WTC11 (cell line): ENCODE measurements at regions not wholly inside any gene's neighbourhood (a gene's known extent, or its start where the extent isn't known, plus 50 kb on each side); places are given as distances from the start of the nearest gene placed in this dataset.

Source experiments
- ATAC-seq: fragments of 200-7000 bp; cut with Tn5 transposase; 2 replicates; pipeline ENCODE4 v1.10.0; 2021; ENCODE audit warnings: mild to moderate bottlenecking, moderate library complexity
- CTCF ChIA-PET: fragments of 300-600 bp; sonication (Branson Sonifier 250); formaldehyde crosslinking; loops from one replicate; lab custom pipeline; 2021; ENCODE audit warnings: antibody characterized with exemption; lab: Charles Lee
- POLR2A ChIA-PET: fragments of 350-600 bp; sonication (Branson Sonifier 250); formaldehyde crosslinking; loops from one replicate; lab custom pipeline; 2021; ENCODE audit warnings: antibody characterized with exemption; lab: Charles Lee
- DNase-seq: peaks from one replicate; pipeline ENCODE4 v3.0.0; 2021; ENCODE audit warnings: low spot score
- H3K27ac Mint-ChIP-seq: 2 replicates; pipeline ENCODE4 v1.8.0; 2021; ENCODE audit warnings: mixed read lengths
- H3K27me3 Mint-ChIP-seq: 2 replicates; pipeline ENCODE4 v1.8.0; 2021; ENCODE audit warnings: low read depth, mild to moderate bottlenecking, moderate library complexity, mixed read lengths
- H3K36me3 Mint-ChIP-seq: 2 replicates; pipeline ENCODE4 v1.8.0; 2021; ENCODE audit warnings: mixed read lengths
- H3K4me1 Mint-ChIP-seq: 2 replicates; pipeline ENCODE4 v1.8.0; 2022; ENCODE audit warnings: mixed read lengths
- H3K4me3 Mint-ChIP-seq: 2 replicates; pipeline ENCODE4 v1.8.0; 2021; ENCODE audit warnings: mild to moderate bottlenecking, moderate library complexity, mixed read lengths
- H3K9me3 Mint-ChIP-seq: 2 replicates; pipeline ENCODE4 v1.8.0; 2021; ENCODE audit warnings: mixed read lengths
- CREB1 ChIP-seq: sonication (generic); formaldehyde crosslinking; IDR thresholded peaks from 2 replicates; pipeline ENCODE4 v1.8.0; 2023; ENCODE audit warnings: mild to moderate bottlenecking, missing genetic modification reagents
- E2F5 ChIP-seq: sonication (generic); formaldehyde crosslinking; IDR thresholded peaks from 2 replicates; pipeline ENCODE4 v1.8.1; 2022; ENCODE audit warnings: mild to moderate bottlenecking, moderate library complexity, missing genetic modification reagents
- ELF4 ChIP-seq: sonication (generic); formaldehyde crosslinking; IDR thresholded peaks from 2 replicates; pipeline ENCODE4 v1.8.1; 2022; ENCODE audit warnings: low read depth, mild to moderate bottlenecking, moderate library complexity, missing genetic modification reagents
- FOXK1 ChIP-seq: sonication (generic); formaldehyde crosslinking; IDR thresholded peaks from 2 replicates; pipeline ENCODE4 v1.8.0; 2022; ENCODE audit warnings: mild to moderate bottlenecking, moderate library complexity, missing genetic modification reagents
- GRHL2 ChIP-seq: fragments of 250-450 bp; sonication (Bioruptor Pico); IDR thresholded peaks from 2 replicates; pipeline ENCODE4 v1.8.0; 2022; ENCODE audit warnings: mild to moderate bottlenecking, moderate library complexity; ENCODE audit not compliant: insufficient replicate concordance, severe bottlenecking
- JUN ChIP-seq: sonication (generic); formaldehyde crosslinking; IDR thresholded peaks from 2 replicates; pipeline ENCODE4 v1.8.0; 2023; ENCODE audit warnings: mild to moderate bottlenecking, missing genetic modification reagents
- MXD4 ChIP-seq: fragments of 250-450 bp; sonication (Bioruptor Pico); IDR thresholded peaks from 2 replicates; pipeline ENCODE4 v1.8.0; 2021; ENCODE audit warnings: mild to moderate bottlenecking, moderate library complexity, borderline replicate concordance
- NFATC4 ChIP-seq: fragments of 250-450 bp; sonication (Bioruptor Pico); IDR thresholded peaks from 2 replicates; pipeline ENCODE4 v1.9.0; 2021; ENCODE audit warnings: mild to moderate bottlenecking
- SMAD3 ChIP-seq: sonication (generic); formaldehyde crosslinking; IDR thresholded peaks from 2 replicates; pipeline ENCODE4 v1.8.0; 2022; ENCODE audit warnings: missing genetic modification reagents, mild to moderate bottlenecking, borderline replicate concordance
- ZNF138 ChIP-seq: sonication (generic); formaldehyde crosslinking; conservative IDR thresholded peaks from 2 replicates; pipeline ENCODE4 v1.8.1; 2022; ENCODE audit warnings: mild to moderate bottlenecking, moderate library complexity, missing genetic modification reagents
- ZNF219 ChIP-seq: sonication (generic); formaldehyde crosslinking; IDR thresholded peaks from 2 replicates; pipeline ENCODE4 v1.8.0; 2023; ENCODE audit warnings: missing genetic modification reagents, mild to moderate bottlenecking, borderline replicate concordance
- ZNF232 ChIP-seq: sonication (generic); formaldehyde crosslinking; IDR thresholded peaks from 2 replicates; pipeline ENCODE4 v1.8.0; 2022; ENCODE audit warnings: mild to moderate bottlenecking, missing genetic modification reagents
- ZNF317 ChIP-seq: sonication (generic); formaldehyde crosslinking; IDR thresholded peaks from 2 replicates; pipeline ENCODE4 v1.8.1; 2023; ENCODE audit warnings: low read depth, mild to moderate bottlenecking, moderate library complexity, missing genetic modification reagents, borderline replicate concordance
- ZNF416 ChIP-seq: fragments of 250-450 bp; sonication (Bioruptor Pico); IDR thresholded peaks from 2 replicates; pipeline ENCODE4 v1.9.0; 2021; ENCODE audit warnings: mild to moderate bottlenecking, inconsistent platforms
- TF ChIP-seq, protein P1 (sequence below): fragments of 250-450 bp; sonication (Bioruptor Pico); IDR thresholded peaks from 2 replicates; pipeline ENCODE4 v1.9.0; 2021; ENCODE audit warnings: mild to moderate bottlenecking
- TF ChIP-seq, protein P2 (sequence below): sonication (generic); formaldehyde crosslinking; IDR thresholded peaks from 2 replicates; pipeline ENCODE4 v1.8.0; 2023; ENCODE audit warnings: mild to moderate bottlenecking, missing genetic modification reagents
- TF ChIP-seq, protein P3 (sequence below): fragments of 250-450 bp; sonication (Bioruptor Pico); IDR thresholded peaks from 2 replicates; pipeline ENCODE4 v2.1.2; 2022; ENCODE audit warnings: mild to moderate bottlenecking, moderate library complexity
- TF ChIP-seq, protein P4 (sequence below): fragments of 200-600 bp; IDR thresholded peaks from 2 replicates; pipeline ENCODE4 v1.8.0; 2022; ENCODE audit warnings: antibody characterized with exemption
- TF ChIP-seq, protein P5 (sequence below): sonication (generic); formaldehyde crosslinking; conservative IDR thresholded peaks from 2 replicates; pipeline ENCODE4 v1.8.1; 2023; ENCODE audit warnings: mild to moderate bottlenecking, low read depth, missing genetic modification reagents, moderate library complexity
- TF ChIP-seq, protein P6 (sequence below): sonication (generic); formaldehyde crosslinking; IDR thresholded peaks from 2 replicates; pipeline ENCODE4 v1.8.1; 2023; ENCODE audit warnings: mild to moderate bottlenecking, missing genetic modification reagents

DNA sequence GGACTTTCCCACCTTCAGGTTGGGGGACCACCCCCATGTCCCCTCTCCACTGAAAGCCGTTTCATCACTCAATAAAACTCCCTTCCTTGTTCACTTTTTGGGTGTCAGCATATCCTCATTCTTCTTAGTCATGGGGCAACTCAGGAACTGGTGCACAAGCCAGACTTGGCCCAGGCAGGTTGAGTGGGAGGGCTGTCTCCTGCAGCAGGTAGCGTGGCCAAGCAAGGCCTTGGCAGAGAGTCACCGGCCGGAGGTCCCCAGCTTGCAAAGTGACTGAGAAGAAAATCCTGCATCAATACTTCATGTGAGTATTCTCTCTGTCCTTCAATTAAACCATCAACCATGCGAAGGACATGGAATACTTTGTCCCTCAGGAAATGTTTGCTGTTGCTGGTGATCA is 148.9 kb downstream of the RHOU start:
- H3K36me3 Mint-ChIP-seq = peaks cover 11% of the 10 kb centered on the region
- no peak overlapping the region for H3K4me3 Mint-ChIP-seq
- peaks cover 32% of the 10 kb centered on the region for H3K4me1 Mint-ChIP-seq
- H3K27me3 Mint-ChIP-seq = peaks cover 2% of the 10 kb centered on the region; the same call in 1 of the 2 replicates
- POLR2A ChIA-PET = no interaction called here
- H3K27ac Mint-ChIP-seq = no peak overlapping the region
- no peak for DNase-seq
- TF ChIP-seq ZNF317 (CRISPR knock-in tag) (no peak), GRHL2 (CRISPR knock-in tag) (no peak), FOXK1 (CRISPR knock-in tag) (no peak), NFATC4 (CRISPR knock-in tag) (no peak), ZNF416 (CRISPR knock-in tag) (no peak), ZNF232 (no peak)
- TF ChIP-seq, protein P1, sequence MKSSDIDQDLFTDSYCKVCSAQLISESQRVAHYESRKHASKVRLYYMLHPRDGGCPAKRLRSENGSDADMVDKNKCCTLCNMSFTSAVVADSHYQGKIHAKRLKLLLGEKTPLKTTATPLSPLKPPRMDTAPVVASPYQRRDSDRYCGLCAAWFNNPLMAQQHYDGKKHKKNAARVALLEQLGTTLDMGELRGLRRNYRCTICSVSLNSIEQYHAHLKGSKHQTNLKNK (CRISPR knock-in tag) = no peak
- H3K9me3 Mint-ChIP-seq = peaks cover 19% of the 10 kb centered on the region
- ATAC-seq = no peak
- CTCF ChIA-PET = interaction anchor here (0.6 to 1.0 kb wide), 2 partner anchors 16 to 149 kb away, joined by 3 to 5 read pairs; partner anchors contain the start of gene RHOU

GRCh38 chr1:228884615-228885566 is 149.6 kb downstream of the RHOU start:
- ATAC-seq (no peak), DNase-seq (no peak)
- Mint-ChIP-seq H3K4me3 (no peak overlapping the region), H3K9me3 (peaks cover 17% of the 10 kb centered on the region), H3K27ac (no peak overlapping the region), H3K27me3 (peaks cover 2% of the 10 kb centered on the region; the same call in 1 of the 2 replicates), H3K4me1 (peaks cover 30% of the 10 kb centered on the region), H3K36me3 (peaks cover 11% of the 10 kb centered on the region)
- no peak for TF ChIP-seq ZNF138 (CRISPR knock-in tag)
- TF ChIP-seq SMAD3 (CRISPR knock-in tag) = no peak
- TF ChIP-seq CREB1 (CRISPR knock-in tag) = no peak
- TF ChIP-seq, protein P2, sequence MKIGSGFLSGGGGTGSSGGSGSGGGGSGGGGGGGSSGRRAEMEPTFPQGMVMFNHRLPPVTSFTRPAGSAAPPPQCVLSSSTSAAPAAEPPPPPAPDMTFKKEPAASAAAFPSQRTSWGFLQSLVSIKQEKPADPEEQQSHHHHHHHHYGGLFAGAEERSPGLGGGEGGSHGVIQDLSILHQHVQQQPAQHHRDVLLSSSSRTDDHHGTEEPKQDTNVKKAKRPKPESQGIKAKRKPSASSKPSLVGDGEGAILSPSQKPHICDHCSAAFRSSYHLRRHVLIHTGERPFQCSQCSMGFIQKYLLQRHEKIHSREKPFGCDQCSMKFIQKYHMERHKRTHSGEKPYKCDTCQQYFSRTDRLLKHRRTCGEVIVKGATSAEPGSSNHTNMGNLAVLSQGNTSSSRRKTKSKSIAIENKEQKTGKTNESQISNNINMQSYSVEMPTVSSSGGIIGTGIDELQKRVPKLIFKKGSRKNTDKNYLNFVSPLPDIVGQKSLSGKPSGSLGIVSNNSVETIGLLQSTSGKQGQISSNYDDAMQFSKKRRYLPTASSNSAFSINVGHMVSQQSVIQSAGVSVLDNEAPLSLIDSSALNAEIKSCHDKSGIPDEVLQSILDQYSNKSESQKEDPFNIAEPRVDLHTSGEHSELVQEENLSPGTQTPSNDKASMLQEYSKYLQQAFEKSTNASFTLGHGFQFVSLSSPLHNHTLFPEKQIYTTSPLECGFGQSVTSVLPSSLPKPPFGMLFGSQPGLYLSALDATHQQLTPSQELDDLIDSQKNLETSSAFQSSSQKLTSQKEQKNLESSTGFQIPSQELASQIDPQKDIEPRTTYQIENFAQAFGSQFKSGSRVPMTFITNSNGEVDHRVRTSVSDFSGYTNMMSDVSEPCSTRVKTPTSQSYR (CRISPR knock-in tag) = no peak
- TF ChIP-seq, protein P3, sequence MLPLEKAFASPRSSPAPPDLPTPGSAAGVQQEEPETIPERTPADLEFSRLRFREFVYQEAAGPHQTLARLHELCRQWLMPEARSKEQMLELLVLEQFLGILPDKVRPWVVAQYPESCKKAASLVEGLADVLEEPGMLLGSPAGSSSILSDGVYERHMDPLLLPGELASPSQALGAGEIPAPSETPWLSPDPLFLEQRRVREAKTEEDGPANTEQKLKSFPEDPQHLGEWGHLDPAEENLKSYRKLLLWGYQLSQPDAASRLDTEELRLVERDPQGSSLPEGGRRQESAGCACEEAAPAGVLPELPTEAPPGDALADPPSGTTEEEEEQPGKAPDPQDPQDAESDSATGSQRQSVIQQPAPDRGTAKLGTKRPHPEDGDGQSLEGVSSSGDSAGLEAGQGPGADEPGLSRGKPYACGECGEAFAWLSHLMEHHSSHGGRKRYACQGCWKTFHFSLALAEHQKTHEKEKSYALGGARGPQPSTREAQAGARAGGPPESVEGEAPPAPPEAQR (CRISPR knock-in tag) = no peak
- TF ChIP-seq JUN (CRISPR knock-in tag) = no peak
- no peak for TF ChIP-seq E2F5
- TF ChIP-seq, protein P4, sequence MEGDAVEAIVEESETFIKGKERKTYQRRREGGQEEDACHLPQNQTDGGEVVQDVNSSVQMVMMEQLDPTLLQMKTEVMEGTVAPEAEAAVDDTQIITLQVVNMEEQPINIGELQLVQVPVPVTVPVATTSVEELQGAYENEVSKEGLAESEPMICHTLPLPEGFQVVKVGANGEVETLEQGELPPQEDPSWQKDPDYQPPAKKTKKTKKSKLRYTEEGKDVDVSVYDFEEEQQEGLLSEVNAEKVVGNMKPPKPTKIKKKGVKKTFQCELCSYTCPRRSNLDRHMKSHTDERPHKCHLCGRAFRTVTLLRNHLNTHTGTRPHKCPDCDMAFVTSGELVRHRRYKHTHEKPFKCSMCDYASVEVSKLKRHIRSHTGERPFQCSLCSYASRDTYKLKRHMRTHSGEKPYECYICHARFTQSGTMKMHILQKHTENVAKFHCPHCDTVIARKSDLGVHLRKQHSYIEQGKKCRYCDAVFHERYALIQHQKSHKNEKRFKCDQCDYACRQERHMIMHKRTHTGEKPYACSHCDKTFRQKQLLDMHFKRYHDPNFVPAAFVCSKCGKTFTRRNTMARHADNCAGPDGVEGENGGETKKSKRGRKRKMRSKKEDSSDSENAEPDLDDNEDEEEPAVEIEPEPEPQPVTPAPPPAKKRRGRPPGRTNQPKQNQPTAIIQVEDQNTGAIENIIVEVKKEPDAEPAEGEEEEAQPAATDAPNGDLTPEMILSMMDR = no peak
- TF ChIP-seq ZNF219 (CRISPR knock-in tag) = no peak
- TF ChIP-seq, protein P5, sequence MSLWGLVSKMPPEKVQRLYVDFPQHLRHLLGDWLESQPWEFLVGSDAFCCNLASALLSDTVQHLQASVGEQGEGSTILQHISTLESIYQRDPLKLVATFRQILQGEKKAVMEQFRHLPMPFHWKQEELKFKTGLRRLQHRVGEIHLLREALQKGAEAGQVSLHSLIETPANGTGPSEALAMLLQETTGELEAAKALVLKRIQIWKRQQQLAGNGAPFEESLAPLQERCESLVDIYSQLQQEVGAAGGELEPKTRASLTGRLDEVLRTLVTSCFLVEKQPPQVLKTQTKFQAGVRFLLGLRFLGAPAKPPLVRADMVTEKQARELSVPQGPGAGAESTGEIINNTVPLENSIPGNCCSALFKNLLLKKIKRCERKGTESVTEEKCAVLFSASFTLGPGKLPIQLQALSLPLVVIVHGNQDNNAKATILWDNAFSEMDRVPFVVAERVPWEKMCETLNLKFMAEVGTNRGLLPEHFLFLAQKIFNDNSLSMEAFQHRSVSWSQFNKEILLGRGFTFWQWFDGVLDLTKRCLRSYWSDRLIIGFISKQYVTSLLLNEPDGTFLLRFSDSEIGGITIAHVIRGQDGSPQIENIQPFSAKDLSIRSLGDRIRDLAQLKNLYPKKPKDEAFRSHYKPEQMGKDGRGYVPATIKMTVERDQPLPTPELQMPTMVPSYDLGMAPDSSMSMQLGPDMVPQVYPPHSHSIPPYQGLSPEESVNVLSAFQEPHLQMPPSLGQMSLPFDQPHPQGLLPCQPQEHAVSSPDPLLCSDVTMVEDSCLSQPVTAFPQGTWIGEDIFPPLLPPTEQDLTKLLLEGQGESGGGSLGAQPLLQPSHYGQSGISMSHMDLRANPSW (CRISPR knock-in tag) = no peak
- TF ChIP-seq MXD4 (CRISPR knock-in tag) = no peak
- TF ChIP-seq, protein P6, sequence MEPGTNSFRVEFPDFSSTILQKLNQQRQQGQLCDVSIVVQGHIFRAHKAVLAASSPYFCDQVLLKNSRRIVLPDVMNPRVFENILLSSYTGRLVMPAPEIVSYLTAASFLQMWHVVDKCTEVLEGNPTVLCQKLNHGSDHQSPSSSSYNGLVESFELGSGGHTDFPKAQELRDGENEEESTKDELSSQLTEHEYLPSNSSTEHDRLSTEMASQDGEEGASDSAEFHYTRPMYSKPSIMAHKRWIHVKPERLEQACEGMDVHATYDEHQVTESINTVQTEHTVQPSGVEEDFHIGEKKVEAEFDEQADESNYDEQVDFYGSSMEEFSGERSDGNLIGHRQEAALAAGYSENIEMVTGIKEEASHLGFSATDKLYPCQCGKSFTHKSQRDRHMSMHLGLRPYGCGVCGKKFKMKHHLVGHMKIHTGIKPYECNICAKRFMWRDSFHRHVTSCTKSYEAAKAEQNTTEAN (CRISPR knock-in tag) = no peak
- TF ChIP-seq ELF4 (CRISPR knock-in tag) = no peak
- ChIA-PET CTCF (interaction anchor here (1.0 kb wide), 1 partner anchor 15 kb away, joined by 3 read pairs; no protein-coding TSS in a partner anchor), POLR2A (no interaction called here)
